ENCODE measurements at regions not wholly inside any gene's neighbourhood (a gene's known extent, or its start where the extent isn't known, plus 50 kb on each side); places are given as distances from the start of the nearest gene placed in this dataset.

- no peaks in the 10 kb centered on the region for H3K36me3 Mint-ChIP-seq (ENCODE audit: low read depth)
- intact Hi-C loops (cut with DNase I, micrococcal nuclease) = no loop called here
These were observed 276.2 kb upstream of the TANK start for GRCh38 chr2:160884056-160884455.

DNA sequence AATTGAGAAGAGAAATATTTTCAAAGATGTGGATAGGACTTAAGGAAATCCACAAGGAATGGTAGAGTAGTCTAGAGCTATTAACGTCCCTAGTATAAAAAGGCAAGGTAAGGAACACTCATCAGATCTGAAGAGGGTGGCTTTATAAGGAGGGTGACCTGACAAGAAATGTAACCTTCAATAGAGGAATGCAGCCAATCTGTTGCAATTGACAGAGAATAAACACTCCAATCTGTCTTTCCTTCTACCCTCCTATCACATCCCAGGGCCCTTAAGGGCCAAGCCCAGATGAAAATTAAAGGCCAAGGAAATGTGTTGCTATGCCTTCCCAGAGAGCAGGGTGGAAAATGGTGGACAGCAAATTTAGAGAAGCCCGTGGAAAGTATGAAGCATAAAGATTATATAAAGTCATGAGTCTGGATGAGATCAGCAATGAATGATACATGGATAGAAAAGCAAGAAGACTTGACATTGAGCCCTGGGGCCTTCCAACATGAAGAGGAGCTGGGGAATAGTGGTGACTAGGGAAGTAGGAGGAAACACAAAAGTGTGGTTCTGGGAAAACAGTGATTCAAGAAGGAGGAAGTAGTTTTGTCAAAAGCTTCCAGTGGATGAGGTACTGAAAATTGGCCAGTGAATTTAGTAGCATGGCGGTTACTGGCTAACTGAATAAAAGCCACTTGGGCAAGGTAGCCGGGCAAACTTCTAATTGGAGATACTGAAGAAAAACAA, 270.6 kb upstream of the TANK start:
- H3K36me3 ChIP-seq (ENCODE audit: insufficient read depth, low read length) = no peaks in the 10 kb centered on the region
- Mint-ChIP-seq H3K4me1 (ENCODE audit: low read depth) (no peaks in the 10 kb centered on the region), H3K27me3 (no peaks in the 10 kb centered on the region), H3K27ac (no peak overlapping the region), H3K4me3 (no peak overlapping the region), H3K36me3 (ENCODE audit: low read depth) (no peaks in the 10 kb centered on the region), H3K9me3 (no peaks in the 10 kb centered on the region)
- intact Hi-C loops (cut with DNase I, micrococcal nuclease) = no loop called here
- ChIA-PET CTCF (no interaction called here), POLR2A (no interaction called here)
- no peak for DNase-seq
- no peak overlapping the region for H3K27ac ChIP-seq (ENCODE audit: low read depth in 1 of 2, low read length in 2 of 2)
- TF ChIP-seq CTCF (IDR thresholded peaks at IDR 0.05) = no peak
- H3K27me3 ChIP-seq (ENCODE audit: control insufficient read depth in 1 of 2, insufficient read depth in 2 of 2, low read length in 2 of 2) = no peaks in the 10 kb centered on the region
- no peak overlapping the region for H3K4me3 ChIP-seq (ENCODE audit: low read length)
- no peaks in the 10 kb centered on the region for H3K9me3 ChIP-seq (ENCODE audit: control insufficient read depth in 1 of 2, insufficient read depth in 1 of 2, low read length in 2 of 2)
- ATAC-seq (ENCODE audit: poor library complexity) = no peak
- H3K4me1 ChIP-seq (ENCODE audit: insufficient read depth, low read length) = no peaks in the 10 kb centered on the region

More at GRCh38 chr2:160884056-160884455, 276.2 kb upstream of the TANK start:
- Histone ChIP-seq H3K9me3 (ENCODE audit: control insufficient read depth in 1 of 2, insufficient read depth in 1 of 2, low read length in 2 of 2) (no peaks in the 10 kb centered on the region), H3K36me3 (ENCODE audit: insufficient read depth, low read length) (no peaks in the 10 kb centered on the region), H3K27ac (ENCODE audit: low read depth in 1 of 2, low read length in 2 of 2) (no peak overlapping the region), H3K4me1 (ENCODE audit: insufficient read depth, low read length) (no peaks in the 10 kb centered on the region), H3K4me3 (ENCODE audit: low read length) (no peak overlapping the region), H3K27me3 (ENCODE audit: control insufficient read depth in 1 of 2, insufficient read depth in 2 of 2, low read length in 2 of 2) (no peaks in the 10 kb centered on the region)
- H3K27me3 Mint-ChIP-seq = no peaks in the 10 kb centered on the region
- no peak for TF ChIP-seq CTCF (IDR thresholded peaks at IDR 0.05)
- no peak for DNase-seq
- no peaks in the 10 kb centered on the region for H3K4me1 Mint-ChIP-seq (ENCODE audit: low read depth)
- POLR2A ChIA-PET = no interaction called here
- CTCF ChIA-PET = no interaction called here
- no peak for ATAC-seq (ENCODE audit: poor library complexity)
- no peak overlapping the region for H3K4me3 Mint-ChIP-seq
- H3K9me3 Mint-ChIP-seq = no peaks in the 10 kb centered on the region
- no peak overlapping the region for H3K27ac Mint-ChIP-seq

DNA sequence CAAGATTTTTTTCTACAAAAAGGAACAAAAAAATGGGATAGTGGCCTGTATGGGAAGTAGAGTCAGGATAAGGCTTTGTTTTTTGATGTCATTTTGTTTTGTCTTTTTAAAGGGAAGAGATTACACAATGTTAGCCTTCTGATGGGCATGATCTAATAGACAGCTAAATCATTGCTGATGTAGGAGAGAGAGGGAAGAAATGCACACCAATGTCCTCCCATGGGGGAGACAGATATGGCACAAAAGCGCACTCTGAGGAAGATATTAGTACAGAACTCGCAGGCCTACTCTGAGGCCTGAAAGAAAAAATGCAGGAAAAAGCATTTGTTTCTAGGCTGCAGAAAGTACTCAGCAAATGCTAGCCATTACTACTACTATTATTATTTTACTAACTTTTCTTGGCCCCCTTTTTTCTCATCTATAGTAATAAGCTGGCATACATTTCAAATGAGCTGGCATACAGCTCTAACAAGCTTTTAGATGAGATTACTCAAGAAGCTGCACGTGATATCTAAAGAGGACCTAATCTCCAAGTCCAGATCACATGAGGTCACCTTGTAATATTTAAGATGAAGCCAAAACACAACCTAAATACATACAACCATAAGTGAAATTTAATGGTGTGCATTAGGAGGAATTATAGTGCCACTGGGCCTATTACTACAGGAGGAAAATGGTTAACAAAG, 269.4 kb upstream of the TANK start:
- H3K4me3 Mint-ChIP-seq = no peak overlapping the region
- ChIA-PET CTCF (no interaction called here), POLR2A (no interaction called here)
- DNase-seq = no peak
- H3K27ac ChIP-seq (ENCODE audit: low read depth in 1 of 2, low read length in 2 of 2) = no peak overlapping the region
- no peaks in the 10 kb centered on the region for H3K36me3 Mint-ChIP-seq (ENCODE audit: low read depth)
- H3K4me3 ChIP-seq (ENCODE audit: low read length) = no peak overlapping the region
- H3K9me3 ChIP-seq (ENCODE audit: control insufficient read depth in 1 of 2, insufficient read depth in 1 of 2, low read length in 2 of 2) = no peaks in the 10 kb centered on the region
- H3K36me3 ChIP-seq (ENCODE audit: insufficient read depth, low read length) = no peaks in the 10 kb centered on the region
- H3K4me1 Mint-ChIP-seq (ENCODE audit: low read depth) = no peaks in the 10 kb centered on the region
- intact Hi-C loops (cut with DNase I, micrococcal nuclease) = no loop called here
- no peak overlapping the region for H3K27ac Mint-ChIP-seq
- no peak for ATAC-seq (ENCODE audit: poor library complexity)
- no peaks in the 10 kb centered on the region for H3K9me3 Mint-ChIP-seq
- TF ChIP-seq CTCF (IDR thresholded peaks at IDR 0.05) = no peak
- H3K4me1 ChIP-seq (ENCODE audit: insufficient read depth, low read length) = no peaks in the 10 kb centered on the region
- no peaks in the 10 kb centered on the region for H3K27me3 ChIP-seq (ENCODE audit: control insufficient read depth in 1 of 2, insufficient read depth in 2 of 2, low read length in 2 of 2)
- H3K27me3 Mint-ChIP-seq = no peaks in the 10 kb centered on the region
